GM12873 (cell line): ENCODE measurements at regions not wholly inside any gene's neighbourhood (a gene's known extent, or its start where the extent isn't known, plus 50 kb on each side); places are given as distances from the start of the nearest gene placed in this dataset.

ENCODE experiments used
- CTCF ChIP-seq: IDR thresholded peaks from 2 replicates; pipeline ENCODE4 v1.5.1; 2012; ENCODE audit warnings: low read depth, mild to moderate bottlenecking, moderate library complexity, low read length, control low read depth; ENCODE audit not compliant: insufficient read depth; ENCODE audit errors: missing control alignments

GRCh38 chr13:90070362-90070761 lies 1277.1 kb upstream of the MIR17HG start:
- no peak for TF ChIP-seq CTCF

GRCh38 chr13:90070837-90071525 lies 1276.5 kb upstream of the MIR17HG start:
- no peak for TF ChIP-seq CTCF

- TF ChIP-seq CTCF: no peak
Measured at GRCh38 chr13:90084684-90085290, 1262.7 kb upstream of the MIR17HG start.

- no peak for TF ChIP-seq CTCF
Measured at GRCh38 chr13:90089051-90089450, 1258.4 kb upstream of the MIR17HG start.

- TF ChIP-seq CTCF: no peak
Measured at GRCh38 chr13:90091611-90092010, 1255.9 kb upstream of the MIR17HG start.

GRCh38 chr13:90094357-90094756 lies 1253.1 kb upstream of the MIR17HG start:
- TF ChIP-seq CTCF: no peak

- no peak for TF ChIP-seq CTCF
Measured at GRCh38 chr13:90098577-90098976, 1248.9 kb upstream of the MIR17HG start.
